GM21576 (cell line): ENCODE measurements at regions not wholly inside any gene's neighbourhood (a gene's known extent, or its start where the extent isn't known, plus 50 kb on each side); places are given as distances from the start of the nearest gene placed in this dataset.
"Not testable (repeated sequence)": the region's sequence is repeated elsewhere in the genome, so short reads cannot be mapped to it uniquely, and the experiment has no call there.

Source experiments
- ATAC-seq: cut with Tn5 transposase; IDR thresholded peaks from one replicate; pipeline ENCODE4 v1.9.1; 2021; ENCODE audit warnings: mild to moderate bottlenecking, moderate library complexity; ENCODE audit not compliant: unreplicated experiment

GRCh38 chrX:30008031-30008430 is 207.3 kb upstream of the MAGEB2 start:
- no peak for ATAC-seq

GRCh38 chrX:30010471-30010870 is 204.9 kb upstream of the MAGEB2 start:
- ATAC-seq, result no peak

GRCh38 chrX:30015440-30015839 is 199.9 kb upstream of the MAGEB2 start:
- no peak for ATAC-seq

- no peak for ATAC-seq
Observed at GRCh38 chrX:30027636-30028035, 187.7 kb upstream of the MAGEB2 start.

- ATAC-seq, result not testable (repeated sequence)
Observed at GRCh38 chrX:30036406-30036805, 179.0 kb upstream of the MAGEB2 start.

GRCh38 chrX:30039768-30040167 is 175.6 kb upstream of the MAGEB2 start:
- no peak for ATAC-seq

- ATAC-seq, result no peak
Observed at GRCh38 chrX:30060718-30061117, 154.6 kb upstream of the MAGEB2 start.

- ATAC-seq, result no peak
Observed at GRCh38 chrX:30065226-30065625, 150.1 kb upstream of the MAGEB2 start.

GRCh38 chrX:30067677-30068076 is 147.7 kb upstream of the MAGEB2 start:
- no peak for ATAC-seq

GRCh38 chrX:30085571-30085970 is 129.8 kb upstream of the MAGEB2 start:
- no peak for ATAC-seq

GRCh38 chrX:30111431-30111830 is 103.9 kb upstream of the MAGEB2 start:
- no peak for ATAC-seq

- peak; percentile 83 for ATAC-seq
Observed at GRCh38 chrX:30141966-30142365, 73.4 kb upstream of the MAGEB2 start.

- ATAC-seq, result no peak
Observed at GRCh38 chrX:30144221-30144620, 71.1 kb upstream of the MAGEB2 start.

GRCh38 chrX:30144971-30145731 is 70.2 kb upstream of the MAGEB2 start:
- no peak for ATAC-seq

GRCh38 chrX:30147996-30148643 is 67.2 kb upstream of the MAGEB2 start:
- no peak for ATAC-seq

GRCh38 chrX:30149206-30149605 is 66.2 kb upstream of the MAGEB2 start:
- not testable (repeated sequence) for ATAC-seq

- no peak for ATAC-seq
Observed at GRCh38 chrX:30150196-30150895, 65.0 kb upstream of the MAGEB2 start.

- no peak for ATAC-seq
Observed at GRCh38 chrX:30151964-30152363, 63.4 kb upstream of the MAGEB2 start.

GRCh38 chrX:30153175-30153880 is 62.0 kb upstream of the MAGEB2 start:
- ATAC-seq, result no peak

- no peak for ATAC-seq
Observed at GRCh38 chrX:30153881-30154260, 61.5 kb upstream of the MAGEB2 start.

- no peak for ATAC-seq
Observed at GRCh38 chrX:30156009-30156408, 59.4 kb upstream of the MAGEB2 start.
